ENCODE measurements at regions not wholly inside any gene's neighbourhood (a gene's known extent, or its start where the extent isn't known, plus 50 kb on each side); places are given as distances from the start of the nearest gene placed in this dataset.

GRCh38 chr7:50228148-50228547 lies 76.4 kb upstream of the IKZF1 start:
- BruUV-seq (replicated peaks), result no TSS peak
- POLR2A ChIA-PET, result no interaction called here
- CTCF ChIA-PET, result no interaction called here
- Histone ChIP-seq H3K4me1 (ENCODE audit: control insufficient read depth, extremely low read depth, insufficient read depth, low read length) (no peaks in the 10 kb centered on the region), H3K9ac (replicated peaks; ENCODE audit: extremely low read depth, insufficient read depth, low read length) (no peak overlapping the region), H3K9me1 (replicated peaks; ENCODE audit: control insufficient read depth, extremely low read depth, insufficient read depth, low read length) (no peaks in the 10 kb centered on the region), H3K27ac (ENCODE audit: insufficient read depth, low read depth, low read length) (no peak overlapping the region), H3K36me3 (ENCODE audit: control insufficient read depth in 2 of 2, extremely low read depth in 1 of 2, insufficient read depth in 2 of 2, low read length in 2 of 2) (no peaks in the 10 kb centered on the region), H3K9me3 (replicated peaks; ENCODE audit: control insufficient read depth, insufficient read depth, low read length) (no peaks in the 10 kb centered on the region), H3K27me3 (ENCODE audit: control insufficient read depth in 2 of 2, insufficient read depth in 2 of 2, low read length in 2 of 2) (no peaks in the 10 kb centered on the region), H3K79me2 (ENCODE audit: control insufficient read depth, insufficient read depth, low read length) (no peaks in the 10 kb centered on the region), H4K20me1 (replicated peaks; ENCODE audit: control insufficient read depth, extremely low read depth, insufficient read depth, low read length) (no peaks in the 10 kb centered on the region), H3K4me3 (replicated peaks in 1 of 3; ENCODE audit: insufficient read depth in 1 of 3, low read depth in 1 of 3, low read length in 3 of 3) (no peak overlapping the region), H2AFZ (ENCODE audit: low read depth, low read length) (no peak overlapping the region), H3K4me2 (ENCODE audit: insufficient read depth, low read length) (no peak overlapping the region)
- FAIRE-seq (no peak), DNase-seq (ENCODE audit: low read depth, low spot score) (no peak)
- dilution Hi-C loops (cut with MboI; ENCODE audit: extremely low pct_ligation_motif_present, low sequenced_read_pairs) (no loop called here), intact Hi-C loops (cut with micrococcal nuclease) (no loop called here)
- TF ChIP-seq GATA2 (IDR thresholded peaks at IDR 0.05; ENCODE audit: insufficient read depth, insufficient read length, low read depth, low read length), result no peak
- no peak for TF ChIP-seq MAX (IDR thresholded peaks at IDR 0.05; ENCODE audit: insufficient read depth, insufficient read length)
- TF ChIP-seq POLR2A (IDR thresholded peaks at IDR 0.05; ENCODE audit: low read depth, low read length), result no peak
- TF ChIP-seq JUN (IDR thresholded peaks at IDR 0.05; ENCODE audit: borderline replicate concordance, insufficient read depth, insufficient read length, low read depth), result no peak
- TF ChIP-seq EZH2 (IDR thresholded peaks at IDR 0.05; ENCODE audit: borderline replicate concordance, low read depth, low read length, severe bottlenecking), result no peak
- no peak for TF ChIP-seq POLR2AphosphoS5 (IDR thresholded peaks at IDR 0.05; ENCODE audit: insufficient read depth, low read depth, low read length)
- no peak for TF ChIP-seq FOS (IDR thresholded peaks at IDR 0.05; ENCODE audit: borderline replicate concordance, insufficient read depth, low read length)
- no peak for TF ChIP-seq MYC (IDR thresholded peaks at IDR 0.05; ENCODE audit: low read depth, low read length)
- no peak for TF ChIP-seq CTCF (IDR thresholded peaks at IDR 0.05; ENCODE audit: extremely low read depth in 1 of 2, insufficient read depth in 1 of 2, low read depth in 1 of 2, low read length in 2 of 2)

Data from endothelial cell of umbilical vein (primary cell).